Transverse colon (tissue), 4 donors: ENCODE measurements at regions not wholly inside any gene's neighbourhood (a gene's known extent, or its start where the extent isn't known, plus 50 kb on each side); places are given as distances from the start of the nearest gene placed in this dataset.

Source experiments
- EP300 ChIP-seq: sonication (generic); formaldehyde crosslinking; IDR thresholded peaks from one replicate; pipeline ENCODE4 v1.6.1; 2017; ENCODE audit warnings: antibody characterized with exemption, low read depth
- POLR2A ChIP-seq: fragments of 450-650 bp; IDR thresholded peaks from one replicate; pipeline ENCODE4 v1.6.1; 2016; ENCODE audit warnings: antibody characterized with exemption, mild to moderate bottlenecking, moderate library complexity
- POLR2AphosphoS5 ChIP-seq, 3 donors: sonication (generic); formaldehyde crosslinking; IDR thresholded peaks; one replicate each; pipeline ENCODE4 v1.6.1; 2016; ENCODE audit warnings: antibody characterized with exemption in 3 of 3
- TF ChIP-seq, protein P1 (sequence below), 5 experiments: fragments of 200-600 bp in 3 of 5; fragments of 450-650 bp in 2 of 5; sonication (generic) in 3 of 5; IDR thresholded peaks; 1 replicate in 2 of 5; 2 replicates in 3 of 5; pipeline ENCODE4 v1.5.1; 2016 to 2017; ENCODE audit warnings: antibody characterized with exemption in 5 of 5, inconsistent platforms in 3 of 5, mild to moderate bottlenecking in 2 of 5, moderate library complexity in 1 of 5

GRCh38 chr13:78317030-78317429, 286.3 kb downstream of the POU4F1 start:
- TF ChIP-seq EP300 (no peak), POLR2A (no peak), POLR2AphosphoS5 (IDR thresholded peaks at IDR 0.05) (no peak)
- TF ChIP-seq, protein P1, sequence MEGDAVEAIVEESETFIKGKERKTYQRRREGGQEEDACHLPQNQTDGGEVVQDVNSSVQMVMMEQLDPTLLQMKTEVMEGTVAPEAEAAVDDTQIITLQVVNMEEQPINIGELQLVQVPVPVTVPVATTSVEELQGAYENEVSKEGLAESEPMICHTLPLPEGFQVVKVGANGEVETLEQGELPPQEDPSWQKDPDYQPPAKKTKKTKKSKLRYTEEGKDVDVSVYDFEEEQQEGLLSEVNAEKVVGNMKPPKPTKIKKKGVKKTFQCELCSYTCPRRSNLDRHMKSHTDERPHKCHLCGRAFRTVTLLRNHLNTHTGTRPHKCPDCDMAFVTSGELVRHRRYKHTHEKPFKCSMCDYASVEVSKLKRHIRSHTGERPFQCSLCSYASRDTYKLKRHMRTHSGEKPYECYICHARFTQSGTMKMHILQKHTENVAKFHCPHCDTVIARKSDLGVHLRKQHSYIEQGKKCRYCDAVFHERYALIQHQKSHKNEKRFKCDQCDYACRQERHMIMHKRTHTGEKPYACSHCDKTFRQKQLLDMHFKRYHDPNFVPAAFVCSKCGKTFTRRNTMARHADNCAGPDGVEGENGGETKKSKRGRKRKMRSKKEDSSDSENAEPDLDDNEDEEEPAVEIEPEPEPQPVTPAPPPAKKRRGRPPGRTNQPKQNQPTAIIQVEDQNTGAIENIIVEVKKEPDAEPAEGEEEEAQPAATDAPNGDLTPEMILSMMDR (IDR thresholded peaks at IDR 0.05) = peak in 2 of 5 experiments; percentile 11 to 12
